Embryonic facial prominence (tissue), 1 donor: ENCODE measurements at regions not wholly inside any gene's neighbourhood (a gene's known extent, or its start where the extent isn't known, plus 50 kb on each side); places are given as distances from the start of the nearest gene placed in this dataset.
"Not testable (repeated sequence)": the region's sequence is repeated elsewhere in the genome, so short reads cannot be mapped to it uniquely, and the experiment has no call there.

Experiments used
- DNase-seq: peaks from one replicate; pipeline ENCODE4 v3.0.0-alpha.2; 2016; ENCODE audit errors: extremely low spot score

GRCh38 chr15:98324341-98324970, 323.9 kb upstream of the IGF1R start:
- no peak for DNase-seq

GRCh38 chr15:98326804-98327203, 321.5 kb upstream of the IGF1R start:
- DNase-seq: no peak

GRCh38 chr15:98330258-98330657, 318.1 kb upstream of the IGF1R start:
- no peak for DNase-seq

GRCh38 chr15:98330692-98331435, 317.5 kb upstream of the IGF1R start:
- DNase-seq: no peak

- no peak for DNase-seq
Measured at GRCh38 chr15:98331676-98332075, 316.7 kb upstream of the IGF1R start.

- no peak for DNase-seq
Measured at GRCh38 chr15:98333251-98333650, 315.1 kb upstream of the IGF1R start.

- DNase-seq: no peak
Measured at GRCh38 chr15:98342911-98343310, 305.4 kb upstream of the IGF1R start.

- no peak for DNase-seq
Measured at GRCh38 chr15:98344591-98344990, 303.7 kb upstream of the IGF1R start.

- no peak for DNase-seq
Measured at GRCh38 chr15:98347001-98347400, 301.3 kb upstream of the IGF1R start.

- no peak for DNase-seq
Measured at GRCh38 chr15:98347866-98348265, 300.5 kb upstream of the IGF1R start.

GRCh38 chr15:98350276-98350675, 298.1 kb upstream of the IGF1R start:
- DNase-seq: no peak

- not testable (repeated sequence) for DNase-seq
Measured at GRCh38 chr15:98358274-98358673, 290.1 kb upstream of the IGF1R start.

- DNase-seq: no peak
Measured at GRCh38 chr15:98358971-98359370, 289.4 kb upstream of the IGF1R start.

GRCh38 chr15:98363416-98363815, 284.9 kb upstream of the IGF1R start:
- no peak for DNase-seq

- no peak for DNase-seq
Measured at GRCh38 chr15:98363955-98364354, 284.4 kb upstream of the IGF1R start.

- no peak for DNase-seq
Measured at GRCh38 chr15:98369081-98369716, 279.1 kb upstream of the IGF1R start.

GRCh38 chr15:98375513-98376340, 272.6 kb upstream of the IGF1R start:
- DNase-seq: no peak

- DNase-seq: no peak
Measured at GRCh38 chr15:98380721-98381120, 267.6 kb upstream of the IGF1R start.

GRCh38 chr15:98381446-98381845, 266.9 kb upstream of the IGF1R start:
- no peak for DNase-seq

GRCh38 chr15:98382139-98382538, 266.2 kb upstream of the IGF1R start:
- no peak for DNase-seq

- no peak for DNase-seq
Measured at GRCh38 chr15:98383571-98383970, 264.8 kb upstream of the IGF1R start.
